ENCODE measurements at regions not wholly inside any gene's neighbourhood (a gene's known extent, or its start where the extent isn't known, plus 50 kb on each side); places are given as distances from the start of the nearest gene placed in this dataset.

GRCh38 chr1:11414926-11415538, 63.9 kb upstream of the DISP3 start:
- DNase-seq = no peak

GRCh38 chr1:11417162-11417561, 61.8 kb upstream of the DISP3 start:
- no peak for DNase-seq

- DNase-seq = no peak
Measured at GRCh38 chr1:11418056-11418455, 60.9 kb upstream of the DISP3 start.

- no peak for DNase-seq
Measured at GRCh38 chr1:11421443-11421842, 57.5 kb upstream of the DISP3 start.

- no peak for DNase-seq
Measured at GRCh38 chr1:11422686-11423085, 56.3 kb upstream of the DISP3 start.

- DNase-seq = no peak
Measured at GRCh38 chr1:11426617-11427016, 52.3 kb upstream of the DISP3 start.

- no peak for DNase-seq
Measured at GRCh38 chr1:11428789-11429188, 50.2 kb upstream of the DISP3 start.

Data from CD4-positive, alpha-beta T cell treated with Interferon alpha-2 for 1 hour (primary cell).